Thyroid gland (tissue), 4 donors: ENCODE measurements at regions not wholly inside any gene's neighbourhood (a gene's known extent, or its start where the extent isn't known, plus 50 kb on each side); places are given as distances from the start of the nearest gene placed in this dataset.

Source experiments
- DNase-seq, 2 donors: peaks; one replicate each; pipeline ENCODE4 v3.0.0-alpha.2; 2019
- H3K27ac ChIP-seq, 3 donors: fragments of 200-600 bp; sonication (generic); 1 replicate in 2 of 3; 2 replicates in 1 of 3; pipeline ENCODE4 v1.5.1; 2016 to 2019; ENCODE audit warnings: mild to moderate bottlenecking in 1 of 3, moderate library complexity in 1 of 3
- H3K27me3 ChIP-seq: fragments of 200-600 bp; sonication (generic); one replicate; pipeline ENCODE4 v1.5.1; 2019
- H3K36me3 ChIP-seq, 2 donors: fragments of 200-600 bp; sonication (generic); one replicate each; pipeline ENCODE4 v1.5.1; 2016 to 2019
- H3K4me1 ChIP-seq, 2 donors: fragments of 200-600 bp; sonication (generic); one replicate each; pipeline ENCODE4 v1.5.1; 2017 to 2019
- H3K4me3 ChIP-seq, 3 donors: fragments of 200-600 bp; sonication (generic); replicated peaks in 1 of 3; 1 replicate in 2 of 3; 2 replicates in 1 of 3; pipeline ENCODE4 v1.5.1; 2016; ENCODE audit warnings: mild to moderate bottlenecking in 1 of 3
- H3K9me3 ChIP-seq: fragments of 200-600 bp; sonication (generic); one replicate; pipeline ENCODE4 v1.5.1; 2017
- POLR2A ChIP-seq, 2 donors: fragments of 450-650 bp; IDR thresholded peaks; one replicate each; pipeline ENCODE4 v1.6.1; 2017; ENCODE audit warnings: antibody characterized with exemption in 2 of 2, mild to moderate bottlenecking in 2 of 2, moderate library complexity in 1 of 2
- WGBS, 2 donors: methylation state at CpG; one replicate each; pipeline ENCODE4 v1.1.5; 2017; 5-methylcytosine and 5-hydroxymethylcytosine counted together
- intact Hi-C: fragments of 100-400 bp; cut with DNase I; formaldehyde crosslinking; loops from one replicate; pipeline ENCODE4 v1.15.1; 2023
- TF ChIP-seq, protein P1 (sequence below), 6 experiments: fragments of 200-600 bp in 3 of 6; fragments of 450-650 bp in 3 of 6; sonication (generic) in 3 of 6; IDR thresholded peaks; one replicate each; pipeline ENCODE4 v1.5.1; 2016 to 2019; ENCODE audit warnings: antibody characterized with exemption in 6 of 6, mild to moderate bottlenecking in 2 of 6, inconsistent platforms in 1 of 6, moderate library complexity in 1 of 6

DNA sequence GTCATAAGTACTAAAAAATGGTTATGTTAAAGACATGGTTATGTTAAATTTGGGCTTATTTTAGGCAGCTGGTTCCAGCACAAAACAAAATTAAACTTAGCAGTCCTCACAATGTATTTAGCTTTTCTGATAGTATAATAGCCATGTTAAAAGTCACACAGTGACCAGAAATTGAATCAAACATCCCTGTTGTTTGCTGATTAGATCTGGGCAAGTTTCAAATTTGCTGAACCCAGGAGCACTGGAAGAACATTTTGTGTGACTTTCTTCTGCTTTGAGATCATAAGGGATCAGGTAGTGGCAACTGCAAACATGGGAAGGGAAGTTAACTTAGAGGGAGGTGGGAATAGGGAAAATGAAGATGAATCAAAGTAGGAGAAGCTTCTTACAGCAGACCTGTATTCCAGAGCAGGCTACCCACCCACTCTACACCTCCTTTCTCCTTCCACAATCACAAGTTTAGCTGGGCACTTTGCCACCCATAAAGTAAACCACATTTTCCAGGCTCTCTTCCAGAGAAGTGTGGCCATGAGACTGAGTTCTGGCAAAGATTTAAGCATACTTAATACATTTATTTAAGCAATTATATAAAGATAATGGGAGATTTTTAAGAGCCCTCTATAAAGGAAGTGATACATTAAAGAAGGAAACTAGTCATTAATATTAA lies 616.1 kb upstream of the LRATD1 start:
- Histone ChIP-seq H3K36me3 (no peaks in the 10 kb centered on the region), H3K4me3 (no peak overlapping the region), H3K27ac (no peak overlapping the region), H3K9me3 (no peaks in the 10 kb centered on the region), H3K27me3 (no peaks in the 10 kb centered on the region), H3K4me1 (no peaks in the 10 kb centered on the region)
- TF ChIP-seq POLR2A (IDR thresholded peaks at IDR 0.05) = no peak
- TF ChIP-seq, protein P1, sequence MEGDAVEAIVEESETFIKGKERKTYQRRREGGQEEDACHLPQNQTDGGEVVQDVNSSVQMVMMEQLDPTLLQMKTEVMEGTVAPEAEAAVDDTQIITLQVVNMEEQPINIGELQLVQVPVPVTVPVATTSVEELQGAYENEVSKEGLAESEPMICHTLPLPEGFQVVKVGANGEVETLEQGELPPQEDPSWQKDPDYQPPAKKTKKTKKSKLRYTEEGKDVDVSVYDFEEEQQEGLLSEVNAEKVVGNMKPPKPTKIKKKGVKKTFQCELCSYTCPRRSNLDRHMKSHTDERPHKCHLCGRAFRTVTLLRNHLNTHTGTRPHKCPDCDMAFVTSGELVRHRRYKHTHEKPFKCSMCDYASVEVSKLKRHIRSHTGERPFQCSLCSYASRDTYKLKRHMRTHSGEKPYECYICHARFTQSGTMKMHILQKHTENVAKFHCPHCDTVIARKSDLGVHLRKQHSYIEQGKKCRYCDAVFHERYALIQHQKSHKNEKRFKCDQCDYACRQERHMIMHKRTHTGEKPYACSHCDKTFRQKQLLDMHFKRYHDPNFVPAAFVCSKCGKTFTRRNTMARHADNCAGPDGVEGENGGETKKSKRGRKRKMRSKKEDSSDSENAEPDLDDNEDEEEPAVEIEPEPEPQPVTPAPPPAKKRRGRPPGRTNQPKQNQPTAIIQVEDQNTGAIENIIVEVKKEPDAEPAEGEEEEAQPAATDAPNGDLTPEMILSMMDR (IDR thresholded peaks at IDR 0.05) = no peak
- no peak for DNase-seq
- intact Hi-C loops = no loop called here

DNA sequence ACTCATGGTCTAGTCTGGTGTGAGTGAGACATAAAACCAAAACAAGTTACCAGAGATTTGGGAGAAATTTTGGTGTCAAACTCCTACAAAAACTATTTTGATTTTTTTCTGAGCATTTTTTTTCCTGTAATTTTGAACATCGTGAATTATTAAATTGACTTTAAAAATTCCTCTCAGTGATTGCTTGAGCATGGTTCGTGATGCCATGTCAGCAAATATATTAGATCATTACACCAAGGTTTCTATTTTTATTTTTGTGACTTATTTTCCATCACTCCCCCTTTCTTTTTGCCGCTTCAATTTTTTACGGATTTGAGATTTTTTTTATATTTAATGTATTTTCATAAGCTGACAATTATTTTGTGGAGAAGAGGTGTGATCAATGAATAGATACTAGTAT lies 613.9 kb upstream of the LRATD1 start:
- DNase-seq = no peak

DNA sequence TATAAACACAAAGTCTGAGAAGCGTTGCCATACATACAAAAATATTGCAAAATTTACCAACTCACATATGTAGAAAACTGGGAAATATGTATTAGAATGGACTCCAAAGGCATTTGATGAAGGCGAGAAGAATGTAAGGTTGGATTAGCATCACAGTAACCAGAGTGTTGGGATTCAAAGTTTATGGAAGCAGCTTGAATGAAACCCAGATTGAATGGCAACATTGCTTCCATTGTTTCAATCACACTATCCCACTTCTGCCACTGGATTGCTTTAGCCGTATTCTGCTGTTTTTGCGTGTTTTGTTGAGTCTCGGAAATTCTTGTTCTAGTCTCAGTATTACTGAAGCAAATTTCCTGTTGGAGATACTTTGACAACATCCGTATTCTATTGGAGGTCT lies 609.0 kb upstream of the LRATD1 start:
- no peak overlapping the region for H3K4me3 ChIP-seq
- no peak for DNase-seq
- H3K36me3 ChIP-seq = no peaks in the 10 kb centered on the region
- H3K4me1 ChIP-seq = no peaks in the 10 kb centered on the region
- 85 to 88% methylated on average over 6 of the region's 6 CpGs for WGBS, 2 donors
- no peak overlapping the region for H3K27ac ChIP-seq
- intact Hi-C loops = no loop called here
- no peaks in the 10 kb centered on the region for H3K9me3 ChIP-seq
- H3K27me3 ChIP-seq = no peaks in the 10 kb centered on the region
- TF ChIP-seq, protein P1 (IDR thresholded peaks at IDR 0.05) = no peak
- no peak for TF ChIP-seq POLR2A (IDR thresholded peaks at IDR 0.05)

More for the DNA sequence above, 613.9 kb upstream of the LRATD1 start:
- intact Hi-C loops = no loop called here
- H3K4me1 ChIP-seq = no peaks in the 10 kb centered on the region
- H3K4me3 ChIP-seq = no peak overlapping the region
- TF ChIP-seq POLR2A (IDR thresholded peaks at IDR 0.05) = no peak
- TF ChIP-seq, protein P1 (IDR thresholded peaks at IDR 0.05) = no peak
- H3K9me3 ChIP-seq = no peaks in the 10 kb centered on the region
- no peak overlapping the region for H3K27ac ChIP-seq
- H3K27me3 ChIP-seq = no peaks in the 10 kb centered on the region
- no peaks in the 10 kb centered on the region for H3K36me3 ChIP-seq
- WGBS, 2 donors = 88 to 93% methylated on average over 4 of the region's 4 CpGs

GRCh38 chr2:14039134-14039533 lies 593.4 kb upstream of the LRATD1 start:
- no peak overlapping the region for H3K4me3 ChIP-seq
- WGBS, 2 donors = 35 to 42% methylated on average over 2 of the region's 2 CpGs
- DNase-seq = no peak
- intact Hi-C loops = no loop called here
- no peaks in the 10 kb centered on the region for H3K9me3 ChIP-seq
- no peak overlapping the region for H3K27ac ChIP-seq
- TF ChIP-seq POLR2A (IDR thresholded peaks at IDR 0.05) = no peak
- TF ChIP-seq, protein P1 (IDR thresholded peaks at IDR 0.05) = no peak
- H3K36me3 ChIP-seq = no peaks in the 10 kb centered on the region
- no peaks in the 10 kb centered on the region for H3K4me1 ChIP-seq
- no peaks in the 10 kb centered on the region for H3K27me3 ChIP-seq

GRCh38 chr2:14047491-14047890 lies 585.0 kb upstream of the LRATD1 start:
- Histone ChIP-seq H3K27me3 (no peaks in the 10 kb centered on the region), H3K27ac (no peak overlapping the region), H3K36me3 (no peaks in the 10 kb centered on the region), H3K9me3 (no peaks in the 10 kb centered on the region), H3K4me1 (no peaks in the 10 kb centered on the region), H3K4me3 (no peak overlapping the region)
- intact Hi-C loops = no loop called here
- no peak for TF ChIP-seq POLR2A (IDR thresholded peaks at IDR 0.05)
- TF ChIP-seq, protein P1 (IDR thresholded peaks at IDR 0.05) = no peak
- 75 to 86% methylated on average over 2 of the region's 2 CpGs for WGBS, 2 donors
- DNase-seq = no peak
